Spleen (tissue), 7 donors: ENCODE measurements at regions not wholly inside any gene's neighbourhood (a gene's known extent, or its start where the extent isn't known, plus 50 kb on each side); places are given as distances from the start of the nearest gene placed in this dataset.

Source experiments
- POLR2A ChIP-seq, 3 donors: fragments of 450-650 bp; IDR thresholded peaks; one replicate each; pipeline ENCODE4 v1.5.1; 2017; ENCODE audit warnings: antibody characterized with exemption in 3 of 3, mild to moderate bottlenecking in 1 of 3
- TF ChIP-seq, protein P1 (sequence below), 11 experiments: fragments of 200-600 bp in 7 of 11; fragments of 450-650 bp in 4 of 11; sonication (generic) in 4 of 11; IDR thresholded peaks in 8 of 11; conservative IDR thresholded peaks in 3 of 11; 1 replicate in 7 of 11; 2 replicates in 4 of 11; pipeline versions ENCODE4 v1.4.0 to v1.8.0; 2016 to 2021; ENCODE audit warnings: antibody characterized with exemption in 11 of 11, inconsistent platforms in 4 of 11, mild to moderate bottlenecking in 1 of 11
- donor health status: DM: no; HTN: no; CAD: no; lungs with moderate emphysema.
- donor health status: DM: no; HTN: no; CAD: no.
- donor health status: DM: no; HTN: no; CAD: no.

DNA sequence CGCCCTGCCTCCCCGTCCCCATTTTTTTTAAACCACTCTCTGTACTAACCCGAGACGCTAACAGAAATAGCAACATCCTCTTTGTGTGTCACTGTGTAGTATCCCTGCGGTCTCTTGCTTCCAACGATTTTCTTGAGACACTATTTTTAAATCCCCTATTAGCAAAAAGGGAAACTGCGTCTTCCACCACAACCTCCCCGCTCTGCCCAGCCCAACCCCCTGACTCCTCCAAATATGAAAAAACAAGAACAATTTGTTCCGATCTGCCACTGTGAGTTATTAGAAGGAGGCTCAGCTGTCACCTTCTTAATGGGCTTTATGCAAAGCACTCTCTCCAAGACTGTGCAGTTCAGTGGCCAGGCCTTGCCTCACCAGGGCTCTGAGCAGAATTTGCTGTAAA, 76.3 kb downstream of the MAP1LC3B2 start:
- TF ChIP-seq POLR2A (IDR thresholded peaks at IDR 0.05): no peak
- TF ChIP-seq, protein P1, sequence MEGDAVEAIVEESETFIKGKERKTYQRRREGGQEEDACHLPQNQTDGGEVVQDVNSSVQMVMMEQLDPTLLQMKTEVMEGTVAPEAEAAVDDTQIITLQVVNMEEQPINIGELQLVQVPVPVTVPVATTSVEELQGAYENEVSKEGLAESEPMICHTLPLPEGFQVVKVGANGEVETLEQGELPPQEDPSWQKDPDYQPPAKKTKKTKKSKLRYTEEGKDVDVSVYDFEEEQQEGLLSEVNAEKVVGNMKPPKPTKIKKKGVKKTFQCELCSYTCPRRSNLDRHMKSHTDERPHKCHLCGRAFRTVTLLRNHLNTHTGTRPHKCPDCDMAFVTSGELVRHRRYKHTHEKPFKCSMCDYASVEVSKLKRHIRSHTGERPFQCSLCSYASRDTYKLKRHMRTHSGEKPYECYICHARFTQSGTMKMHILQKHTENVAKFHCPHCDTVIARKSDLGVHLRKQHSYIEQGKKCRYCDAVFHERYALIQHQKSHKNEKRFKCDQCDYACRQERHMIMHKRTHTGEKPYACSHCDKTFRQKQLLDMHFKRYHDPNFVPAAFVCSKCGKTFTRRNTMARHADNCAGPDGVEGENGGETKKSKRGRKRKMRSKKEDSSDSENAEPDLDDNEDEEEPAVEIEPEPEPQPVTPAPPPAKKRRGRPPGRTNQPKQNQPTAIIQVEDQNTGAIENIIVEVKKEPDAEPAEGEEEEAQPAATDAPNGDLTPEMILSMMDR (IDR thresholded peaks at IDR 0.05 in 8 of 11, conservative IDR thresholded peaks at IDR 0.05 in 3 of 11): no peak
